ENCODE measurements at regions not wholly inside any gene's neighbourhood (a gene's known extent, or its start where the extent isn't known, plus 50 kb on each side); places are given as distances from the start of the nearest gene placed in this dataset.

- BruUV-seq (replicated peaks), result no TSS peak
- H4K20me1 ChIP-seq (ENCODE audit: control insufficient read depth, insufficient read depth), result no peaks in the 10 kb centered on the region
- no peak for ATAC-seq
- TF ChIP-seq ZZZ3 (IDR thresholded peaks at IDR 0.05; ENCODE audit: control insufficient read depth, insufficient read length, low read depth), result no peak
- no peak for TF ChIP-seq ETV6 (conservative IDR thresholded peaks at IDR 0.05 in 1 of 2, IDR thresholded peaks at IDR 0.05 in 1 of 2; ENCODE audit: borderline replicate concordance in 1 of 2, low read depth in 1 of 2)
- no peak for TF ChIP-seq GATAD2B (conservative IDR thresholded peaks at IDR 0.05; ENCODE audit: low read depth)
- no peak for TF ChIP-seq SMC3 (IDR thresholded peaks at IDR 0.05; ENCODE audit: borderline replicate concordance, low read length)
- no peak for TF ChIP-seq NFYB (IDR thresholded peaks at IDR 0.05; ENCODE audit: insufficient read depth, low read depth, low read length)
- no peaks in the 10 kb centered on the region for H3K36me3 ChIP-seq (ENCODE audit: control insufficient read depth in 2 of 2, insufficient read depth in 2 of 2, low read length in 1 of 2)
- no peaks in the 10 kb centered on the region for H3K27me3 ChIP-seq (replicated peaks in 1 of 2; ENCODE audit: control insufficient read depth in 2 of 2, insufficient read depth in 2 of 2, low read length in 1 of 2)
- WGBS (ENCODE audit: insufficient coverage, insufficient replicate concordance, low lambda C conversion rate, missing lambda C conversion rate), result 71% methylated on average over 7 of the region's 7 CpGs
- no peak overlapping the region for H3K9ac ChIP-seq (ENCODE audit: control insufficient read depth, insufficient read depth, low read length)
- intact Hi-C loops (cut with micrococcal nuclease; ENCODE audit: unreplicated experiment) (no loop called here), in situ Hi-C loops (cut with MboI) (no loop called here)
- peaks cover 23% of the 10 kb centered on the region for H3K4me1 ChIP-seq (ENCODE audit: control insufficient read depth, insufficient read depth, low read length)
- ChIA-PET RAD21 (ENCODE audit: unreplicated experiment) (no interaction called here), POLR2A (no interaction called here), SMC1A (ENCODE audit: uncharacterized antibody, unreplicated experiment) (no interaction called here), CTCF (interaction anchor here (0.8 kb wide), 1 partner anchor 31 kb away, joined by 3 read pairs; no protein-coding TSS in a partner anchor)
- no peaks in the 10 kb centered on the region for H3K9me3 ChIP-seq (replicated peaks; ENCODE audit: control insufficient read depth, insufficient read depth, low read length)
- no peak overlapping the region for H3K27ac ChIP-seq (ENCODE audit: control insufficient read depth, insufficient read depth)
- FAIRE-seq, result no peak
- H2AFZ ChIP-seq (ENCODE audit: control insufficient read depth, low read depth, low read length), result no peak overlapping the region
- no peaks in the 10 kb centered on the region for H3K79me2 ChIP-seq (ENCODE audit: control insufficient read depth, insufficient read depth, low read length)
- no peak overlapping the region for H3K4me3 ChIP-seq
- H3K4me2 ChIP-seq (ENCODE audit: control insufficient read depth, insufficient read depth), result no peak overlapping the region
- DNase-seq (ENCODE audit: low read depth, low spot score), result no peak
Measured at GRCh38 chr15:70497661-70498060, 265.7 kb downstream of the UACA start.

GRCh38 chr15:70495991-70496599 is 267.3 kb downstream of the UACA start:
- Histone ChIP-seq H3K4me1 (ENCODE audit: control insufficient read depth, insufficient read depth, low read length) (peaks cover 37% of the 10 kb centered on the region), H3K9ac (ENCODE audit: control insufficient read depth, insufficient read depth, low read length) (no peak overlapping the region), H3K27ac (ENCODE audit: control insufficient read depth, insufficient read depth) (no peak overlapping the region), H3K79me2 (ENCODE audit: control insufficient read depth, insufficient read depth, low read length) (no peaks in the 10 kb centered on the region), H4K20me1 (ENCODE audit: control insufficient read depth, insufficient read depth) (no peaks in the 10 kb centered on the region), H3K36me3 (ENCODE audit: control insufficient read depth in 2 of 2, insufficient read depth in 2 of 2, low read length in 1 of 2) (no peaks in the 10 kb centered on the region), H3K27me3 (replicated peaks in 1 of 2; ENCODE audit: control insufficient read depth in 2 of 2, insufficient read depth in 2 of 2, low read length in 1 of 2) (no peaks in the 10 kb centered on the region), H3K4me3 (no peak overlapping the region), H3K4me2 (ENCODE audit: control insufficient read depth, insufficient read depth) (no peak overlapping the region), H3K9me3 (replicated peaks; ENCODE audit: control insufficient read depth, insufficient read depth, low read length) (no peaks in the 10 kb centered on the region), H2AFZ (ENCODE audit: control insufficient read depth, low read depth, low read length) (no peak overlapping the region)
- in situ Hi-C loops (cut with MboI) (no loop called here), intact Hi-C loops (cut with micrococcal nuclease; ENCODE audit: unreplicated experiment) (no loop called here)
- ChIA-PET RAD21 (ENCODE audit: unreplicated experiment) (interaction anchor here (1.2 kb wide), 1 partner anchor 9 kb away, joined by 4 read pairs; no protein-coding TSS in a partner anchor), SMC1A (ENCODE audit: uncharacterized antibody, unreplicated experiment) (interaction anchor here (0.6 to 2.4 kb wide), 3 partner anchors 8 to 10 kb away, joined by 3 to 12 read pairs (median 3); no protein-coding TSS in a partner anchor), POLR2A (interaction anchor here (0.6 kb wide), 1 partner anchor 27 kb away, joined by 3 read pairs; no protein-coding TSS in a partner anchor), CTCF (interaction anchor here (0.8 to 1.7 kb wide), 4 partner anchors 9 to 33 kb away, joined by 3 to 5 read pairs (median 4); no protein-coding TSS in a partner anchor)
- DNase-seq (ENCODE audit: low read depth, low spot score), result no peak
- TF ChIP-seq, protein P1, sequence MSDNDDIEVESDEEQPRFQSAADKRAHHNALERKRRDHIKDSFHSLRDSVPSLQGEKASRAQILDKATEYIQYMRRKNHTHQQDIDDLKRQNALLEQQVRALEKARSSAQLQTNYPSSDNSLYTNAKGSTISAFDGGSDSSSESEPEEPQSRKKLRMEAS (IDR thresholded peaks at IDR 0.05; ENCODE audit: low read depth, low read length), result no peak
- no peak for TF ChIP-seq CBX5 (IDR thresholded peaks at IDR 0.05; ENCODE audit: low read depth)
- no peak for TF ChIP-seq BACH1 (IDR thresholded peaks at IDR 0.05; ENCODE audit: borderline replicate concordance)
- no peak for TF ChIP-seq CREM (IDR thresholded peaks at IDR 0.05; ENCODE audit: low read depth)
- no peak for TF ChIP-seq SMC3 (IDR thresholded peaks at IDR 0.05; ENCODE audit: borderline replicate concordance, low read length)
- no peak for TF ChIP-seq KLF5 (IDR thresholded peaks at IDR 0.05; ENCODE audit: partially characterized antibody)
- TF ChIP-seq RB1 (IDR thresholded peaks at IDR 0.05; ENCODE audit: borderline replicate concordance), result no peak
- TF ChIP-seq BRCA1 (IDR thresholded peaks at IDR 0.05; ENCODE audit: low read depth, low read length), result no peak
- no peak for TF ChIP-seq ZNF274 (IDR thresholded peaks at IDR 0.05; ENCODE audit: insufficient read depth, insufficient read length)
- no peak for TF ChIP-seq SRF (IDR thresholded peaks at IDR 0.05; ENCODE audit: low read depth in 2 of 2, low read length in 2 of 2)
- no peak for TF ChIP-seq ZNF622 (IDR thresholded peaks at IDR 0.05)
- TF ChIP-seq IKZF2 (IDR thresholded peaks at IDR 0.05), result no peak
- FAIRE-seq, result no peak
- no TSS peak for BruUV-seq (replicated peaks)
- ATAC-seq, result no peak
- 71% methylated on average over 4 of the region's 4 CpGs for WGBS (ENCODE audit: insufficient coverage, insufficient replicate concordance, low lambda C conversion rate, missing lambda C conversion rate)
